ENCODE measurements at regions not wholly inside any gene's neighbourhood (a gene's known extent, or its start where the extent isn't known, plus 50 kb on each side); places are given as distances from the start of the nearest gene placed in this dataset.

- DNase-seq, result no peak
These were observed 90.0 kb downstream of the FAM174B start for GRCh38 chr15:92565351-92566125.

GRCh38 chr15:92561754-92562153, 93.8 kb downstream of the FAM174B start:
- no peak for DNase-seq

- DNase-seq, result no peak
These were observed 102.3 kb downstream of the FAM174B start for GRCh38 chr15:92553317-92553716.

- DNase-seq, result no peak
These were observed 109.6 kb downstream of the FAM174B start for GRCh38 chr15:92545996-92546395.

GRCh38 chr15:92541291-92542200, 114.0 kb downstream of the FAM174B start:
- DNase-seq, result no peak

GRCh38 chr15:92538115-92538514, 117.5 kb downstream of the FAM174B start:
- DNase-seq, result no peak

GRCh38 chr15:92533298-92533697, 122.3 kb downstream of the FAM174B start:
- no peak for DNase-seq

- DNase-seq, result no peak
These were observed 124.2 kb downstream of the FAM174B start for GRCh38 chr15:92531406-92531805.

- DNase-seq, result no peak
These were observed 126.8 kb downstream of the FAM174B start for GRCh38 chr15:92528736-92529135.

GRCh38 chr15:92527197-92527596, 128.4 kb downstream of the FAM174B start:
- no peak for DNase-seq

- DNase-seq, result no peak
These were observed 129.8 kb downstream of the FAM174B start for GRCh38 chr15:92525758-92526245.

GRCh38 chr15:92524874-92525565, 130.6 kb downstream of the FAM174B start:
- no peak for DNase-seq

- DNase-seq, result no peak
These were observed 130.5 kb downstream of the ST8SIA2 start for GRCh38 chr15:92524161-92524560.

- DNase-seq, result no peak
These were observed 129.5 kb downstream of the ST8SIA2 start for GRCh38 chr15:92523176-92523575.

- DNase-seq, result peak; percentile 46 to 82
These were observed 127.9 kb downstream of the ST8SIA2 start for GRCh38 chr15:92521624-92522008.

GRCh38 chr15:92520914-92521623, 127.4 kb downstream of the ST8SIA2 start:
- no peak for DNase-seq

- DNase-seq, result no peak
These were observed 126.0 kb downstream of the ST8SIA2 start for GRCh38 chr15:92519709-92520108.
